HFF-Myc (cell line): ENCODE measurements at regions not wholly inside any gene's neighbourhood (a gene's known extent, or its start where the extent isn't known, plus 50 kb on each side); places are given as distances from the start of the nearest gene placed in this dataset.

ENCODE experiments used
- DNase-seq: peaks from one replicate; pipeline ENCODE4 v3.0.0-alpha.2; 2011; ENCODE audit warnings: low read depth; ENCODE audit errors: extremely low read depth
- H3K4me3 ChIP-seq: replicated peaks from 2 replicates; pipeline ENCODE4 v1.5.1; 2011; ENCODE audit warnings: low read depth, mild to moderate bottlenecking, control low read depth, low read length
- TF ChIP-seq, protein P1 (sequence below): IDR thresholded peaks from 2 replicates; pipeline ENCODE4 v1.5.1; 2012; ENCODE audit warnings: mild to moderate bottlenecking, low read depth, low read length, control low read depth; ENCODE audit errors: missing control alignments

DNA sequence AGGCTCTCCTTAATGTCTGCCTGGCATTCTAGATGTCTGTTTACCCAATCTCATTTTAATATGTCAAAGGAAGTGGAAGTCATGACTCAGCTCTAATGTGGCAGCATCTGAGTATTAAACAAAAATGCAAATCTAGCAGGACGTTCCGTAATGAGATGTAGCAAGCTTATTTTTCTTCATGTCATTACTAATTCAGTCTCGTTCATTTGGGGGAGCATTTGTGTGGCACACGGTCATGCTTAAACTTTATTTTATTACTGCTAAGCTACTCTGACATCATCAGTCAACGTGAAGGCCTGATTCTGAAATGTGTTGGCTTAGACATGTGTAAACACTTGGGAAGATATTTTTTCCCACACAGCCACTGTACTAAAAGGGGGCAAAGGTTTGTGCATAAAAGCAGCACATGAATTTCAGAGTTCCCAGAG lies 326.7 kb upstream of the TMPO start:
- TF ChIP-seq, protein P1, sequence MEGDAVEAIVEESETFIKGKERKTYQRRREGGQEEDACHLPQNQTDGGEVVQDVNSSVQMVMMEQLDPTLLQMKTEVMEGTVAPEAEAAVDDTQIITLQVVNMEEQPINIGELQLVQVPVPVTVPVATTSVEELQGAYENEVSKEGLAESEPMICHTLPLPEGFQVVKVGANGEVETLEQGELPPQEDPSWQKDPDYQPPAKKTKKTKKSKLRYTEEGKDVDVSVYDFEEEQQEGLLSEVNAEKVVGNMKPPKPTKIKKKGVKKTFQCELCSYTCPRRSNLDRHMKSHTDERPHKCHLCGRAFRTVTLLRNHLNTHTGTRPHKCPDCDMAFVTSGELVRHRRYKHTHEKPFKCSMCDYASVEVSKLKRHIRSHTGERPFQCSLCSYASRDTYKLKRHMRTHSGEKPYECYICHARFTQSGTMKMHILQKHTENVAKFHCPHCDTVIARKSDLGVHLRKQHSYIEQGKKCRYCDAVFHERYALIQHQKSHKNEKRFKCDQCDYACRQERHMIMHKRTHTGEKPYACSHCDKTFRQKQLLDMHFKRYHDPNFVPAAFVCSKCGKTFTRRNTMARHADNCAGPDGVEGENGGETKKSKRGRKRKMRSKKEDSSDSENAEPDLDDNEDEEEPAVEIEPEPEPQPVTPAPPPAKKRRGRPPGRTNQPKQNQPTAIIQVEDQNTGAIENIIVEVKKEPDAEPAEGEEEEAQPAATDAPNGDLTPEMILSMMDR: no peak
- H3K4me3 ChIP-seq: no peak overlapping the region
- no peak for DNase-seq

DNA sequence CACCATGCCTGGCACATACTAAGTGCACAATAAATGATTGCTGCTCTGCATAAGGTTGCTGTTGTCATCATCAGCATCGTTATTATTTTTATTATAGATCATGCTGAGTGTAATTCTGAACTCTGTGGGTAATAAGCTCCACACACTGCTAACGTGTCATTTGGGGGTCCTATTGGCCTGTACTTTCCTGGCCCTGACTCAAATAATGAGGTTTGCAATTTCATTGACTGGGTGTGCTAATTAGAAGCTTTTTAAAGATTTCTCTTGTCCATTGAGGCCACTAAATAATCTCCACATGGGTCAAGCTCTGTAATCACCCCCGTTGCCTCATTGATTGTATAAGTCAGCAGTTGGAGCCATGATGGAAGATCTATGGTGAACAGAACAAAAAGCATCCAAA lies 320.8 kb upstream of the TMPO start:
- no peak for DNase-seq
- TF ChIP-seq, protein P1: no peak
- no peak overlapping the region for H3K4me3 ChIP-seq

GRCh38 chr12:98198261-98198982 lies 317.0 kb upstream of the TMPO start:
- H3K4me3 ChIP-seq: no peak overlapping the region
- DNase-seq: no peak
- TF ChIP-seq, protein P1: no peak

- TF ChIP-seq, protein P1: no peak
- DNase-seq: no peak
- H3K4me3 ChIP-seq: no peak overlapping the region
Observed at GRCh38 chr12:98208816-98209215, 306.6 kb upstream of the TMPO start.

DNA sequence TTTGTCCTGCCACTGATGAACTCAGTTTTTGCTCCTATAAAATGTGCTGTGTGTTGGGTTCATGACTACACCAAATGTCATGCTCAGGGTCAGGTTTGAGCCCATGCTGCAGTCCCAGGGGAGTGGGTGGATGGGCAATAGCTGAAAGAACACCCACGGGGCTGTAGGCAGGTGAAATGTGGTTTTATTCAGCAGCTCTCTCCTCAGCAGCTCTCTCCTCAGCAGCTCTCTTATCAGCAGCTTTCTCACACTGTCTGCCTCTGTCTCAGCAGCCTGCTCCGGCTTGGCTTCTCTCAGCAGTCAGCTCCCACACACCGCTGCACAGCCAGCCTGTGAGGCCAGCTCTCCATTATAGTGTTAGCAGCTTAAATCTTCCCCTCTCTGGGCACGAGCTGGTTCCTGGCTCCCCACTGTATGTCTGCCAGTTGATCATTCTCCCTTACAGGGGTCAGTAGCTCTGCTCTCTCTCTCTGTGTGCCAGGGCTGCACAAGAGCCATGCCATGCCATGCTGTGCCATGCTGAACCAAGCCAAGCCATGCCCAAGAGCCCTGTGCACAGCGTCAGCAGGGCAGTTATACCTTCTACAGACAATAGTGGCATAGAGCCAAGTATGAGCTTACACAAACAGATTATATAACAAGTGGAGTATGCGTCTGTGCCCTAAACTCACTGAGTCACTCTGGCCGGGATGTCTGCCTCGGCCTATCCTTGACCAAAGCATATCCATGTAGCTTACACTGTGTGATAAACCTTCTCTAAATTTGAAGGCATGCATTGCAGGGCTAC lies 303.3 kb upstream of the TMPO start:
- TF ChIP-seq, protein P1: no peak
- H3K4me3 ChIP-seq: no peak overlapping the region
- no peak for DNase-seq

DNA sequence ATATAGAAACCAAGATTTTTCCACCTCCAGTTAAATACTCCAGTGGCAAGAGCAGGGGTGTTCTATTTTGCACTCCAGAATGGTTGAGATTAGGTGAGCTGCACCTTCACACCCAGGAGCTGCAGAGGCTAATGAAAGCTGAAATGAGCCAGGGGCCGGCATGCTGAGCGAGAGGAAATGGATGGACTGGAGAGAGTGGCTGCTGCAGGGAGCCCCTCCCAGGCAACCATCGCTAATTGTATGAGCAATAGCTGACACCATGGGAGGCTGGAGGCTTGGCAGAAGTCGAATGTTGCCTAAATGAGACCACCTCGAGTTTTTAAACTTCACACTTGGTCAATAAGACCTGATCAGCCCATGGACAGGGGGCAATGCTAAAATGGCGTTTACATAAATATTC lies 301.8 kb upstream of the TMPO start:
- no peak overlapping the region for H3K4me3 ChIP-seq
- no peak for DNase-seq
- TF ChIP-seq, protein P1: no peak
